Retinal pigment epithelial cell (primary cell): ENCODE measurements at regions not wholly inside any gene's neighbourhood (a gene's known extent, or its start where the extent isn't known, plus 50 kb on each side); places are given as distances from the start of the nearest gene placed in this dataset.
"Not testable (repeated sequence)": the region's sequence is repeated elsewhere in the genome, so short reads cannot be mapped to it uniquely, and the experiment has no call there.

Source experiments
- DNase-seq: peaks from one replicate; pipeline ENCODE4 v3.0.0-alpha.2; 2010; ENCODE audit warnings: low read depth
- H3K4me3 ChIP-seq: 2 replicates; pipeline ENCODE4 v1.5.1; 2011; ENCODE audit warnings: mild to moderate bottlenecking, low read length, control low read depth, moderate library complexity
- CTCF ChIP-seq: conservative IDR thresholded peaks from 2 replicates; pipeline ENCODE4 v1.5.1; 2011; ENCODE audit warnings: low read depth, low read length, control low read depth, inconsistent platforms

- no peak overlapping the region for H3K4me3 ChIP-seq
- no peak for DNase-seq
- no peak for TF ChIP-seq CTCF
These were observed 121.2 kb upstream of the ST8SIA4 start for GRCh38 chr5:101024299-101024698.

GRCh38 chr5:101018299-101018698 lies 115.2 kb upstream of the ST8SIA4 start:
- no peak overlapping the region for H3K4me3 ChIP-seq
- no peak for DNase-seq
- no peak for TF ChIP-seq CTCF

- H3K4me3 ChIP-seq, result no peak overlapping the region
- no peak for DNase-seq
- TF ChIP-seq CTCF, result no peak
These were observed 109.8 kb upstream of the ST8SIA4 start for GRCh38 chr5:101012880-101013279.

- no peak overlapping the region for H3K4me3 ChIP-seq
- no peak for TF ChIP-seq CTCF
- DNase-seq, result peak; percentile 35
These were observed 106.9 kb upstream of the ST8SIA4 start for GRCh38 chr5:101009758-101010519.

GRCh38 chr5:100992354-100992753 lies 89.3 kb upstream of the ST8SIA4 start:
- TF ChIP-seq CTCF, result no peak
- DNase-seq, result no peak
- H3K4me3 ChIP-seq, result no peak overlapping the region

GRCh38 chr5:100983601-100984000 lies 80.5 kb upstream of the ST8SIA4 start:
- not testable (repeated sequence) for H3K4me3 ChIP-seq, DNase-seq

- no peak overlapping the region for H3K4me3 ChIP-seq
- no peak for TF ChIP-seq CTCF
- DNase-seq, result no peak
These were observed 71.0 kb upstream of the ST8SIA4 start for GRCh38 chr5:100974082-100974481.
